ENCODE measurements at regions not wholly inside any gene's neighbourhood (a gene's known extent, or its start where the extent isn't known, plus 50 kb on each side); places are given as distances from the start of the nearest gene placed in this dataset.

DNA sequence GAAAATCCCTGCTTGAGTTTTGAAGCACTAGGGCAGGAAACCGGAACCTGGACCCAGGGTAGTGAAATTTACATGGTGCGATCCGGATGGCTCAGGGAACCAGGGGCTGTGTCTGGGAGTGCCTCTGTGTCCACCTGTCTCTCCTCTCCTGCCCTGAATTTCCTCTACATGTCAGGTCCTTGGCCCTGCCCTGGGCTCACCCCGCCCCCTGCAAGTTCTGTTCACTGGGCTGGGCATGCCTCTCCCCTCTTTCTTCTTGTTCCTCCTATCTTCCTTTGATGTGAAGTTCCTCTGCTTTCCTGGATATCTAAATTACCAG, 435.9 kb upstream of the RBMS3 start:
- Mint-ChIP-seq H3K4me3 (no peak overlapping the region), H3K27ac (no peak overlapping the region), H3K4me1 (ENCODE audit: low read depth) (peaks cover 1% of the 10 kb centered on the region), H3K36me3 (no peaks in the 10 kb centered on the region), H3K27me3 (peaks cover 2% of the 10 kb centered on the region), H3K9me3 (ENCODE audit: low read depth) (no peaks in the 10 kb centered on the region)

DNA sequence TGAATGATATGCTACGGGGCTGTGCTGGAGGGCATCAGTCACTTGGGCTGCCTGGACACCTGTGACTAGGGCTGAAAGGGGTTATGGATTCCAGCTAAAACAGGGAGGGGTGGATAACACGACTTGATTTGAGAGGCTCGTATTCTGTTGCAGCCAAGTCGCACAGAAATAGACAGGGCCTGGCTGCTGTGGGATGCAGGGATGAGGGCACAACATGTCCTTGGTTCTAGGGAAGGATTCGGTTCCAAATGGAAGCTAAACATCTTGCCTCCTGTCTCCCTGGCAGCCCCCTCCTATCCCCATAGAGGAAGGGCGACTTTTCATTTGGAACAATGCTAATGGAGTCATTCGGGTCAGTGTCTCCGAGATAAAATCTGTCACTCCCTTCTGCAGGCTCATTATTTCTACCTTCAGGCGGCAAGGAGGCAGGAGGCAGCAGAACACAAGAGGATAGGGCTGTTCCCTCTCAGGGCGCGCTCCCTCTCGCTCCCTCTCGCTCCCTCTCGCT, 433.8 kb upstream of the RBMS3 start:
- H3K36me3 Mint-ChIP-seq: no peaks in the 10 kb centered on the region

DNA sequence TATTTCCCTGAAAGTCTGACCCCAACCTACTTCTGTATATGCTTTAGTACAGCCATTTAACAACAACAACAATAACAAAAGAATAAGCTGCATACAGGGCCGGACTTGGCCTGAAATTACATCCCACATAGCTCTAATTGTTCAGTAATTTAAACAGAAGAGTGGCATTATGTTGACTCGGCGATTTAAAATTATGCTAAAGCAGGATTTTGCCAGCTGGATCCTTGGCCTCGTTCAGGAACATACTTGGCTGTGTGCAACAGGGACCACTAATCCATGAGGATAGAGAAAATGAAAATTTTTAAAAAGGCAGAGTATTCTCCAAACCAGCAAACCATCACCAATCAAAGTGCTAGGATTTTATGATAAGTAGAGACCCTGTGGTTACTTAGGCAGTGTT, 433.1 kb upstream of the RBMS3 start:
- Mint-ChIP-seq H3K36me3 (no peaks in the 10 kb centered on the region), H3K9me3 (ENCODE audit: low read depth) (no peaks in the 10 kb centered on the region), H3K4me1 (ENCODE audit: low read depth) (no peaks in the 10 kb centered on the region), H3K4me3 (no peak overlapping the region), H3K27me3 (peaks cover 2% of the 10 kb centered on the region), H3K27ac (no peak overlapping the region)

More for the DNA sequence above, 433.8 kb upstream of the RBMS3 start:
- no peak overlapping the region for H3K4me3 Mint-ChIP-seq
- H3K27ac Mint-ChIP-seq: no peak overlapping the region
- no peaks in the 10 kb centered on the region for H3K9me3 Mint-ChIP-seq (ENCODE audit: low read depth)
- peaks cover 2% of the 10 kb centered on the region for H3K27me3 Mint-ChIP-seq
- no peaks in the 10 kb centered on the region for H3K4me1 Mint-ChIP-seq (ENCODE audit: low read depth)

DNA sequence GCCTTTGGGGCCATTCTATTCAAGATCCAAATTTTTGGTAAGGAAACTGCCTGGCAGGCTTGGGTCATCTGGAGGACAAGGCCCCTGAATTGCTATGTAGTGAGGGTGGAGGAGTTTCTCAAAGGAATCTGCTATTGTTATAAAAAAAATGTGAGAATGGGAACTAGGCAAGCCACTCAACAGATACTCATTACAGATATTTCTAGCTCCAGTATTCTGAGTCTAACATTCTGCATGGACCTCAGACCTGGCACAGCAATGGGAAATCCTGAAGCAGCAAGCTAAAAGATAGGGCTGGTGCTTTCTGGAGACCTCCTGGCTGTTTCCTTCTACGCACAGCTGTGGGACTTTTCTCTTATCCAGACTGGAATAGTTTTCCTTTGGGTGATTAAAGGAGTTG, 430.7 kb upstream of the RBMS3 start:
- Mint-ChIP-seq H3K36me3 (no peaks in the 10 kb centered on the region), H3K9me3 (ENCODE audit: low read depth) (no peaks in the 10 kb centered on the region), H3K27me3 (peaks cover 2% of the 10 kb centered on the region), H3K4me3 (no peak overlapping the region), H3K27ac (no peak overlapping the region), H3K4me1 (ENCODE audit: low read depth) (no peaks in the 10 kb centered on the region)

DNA sequence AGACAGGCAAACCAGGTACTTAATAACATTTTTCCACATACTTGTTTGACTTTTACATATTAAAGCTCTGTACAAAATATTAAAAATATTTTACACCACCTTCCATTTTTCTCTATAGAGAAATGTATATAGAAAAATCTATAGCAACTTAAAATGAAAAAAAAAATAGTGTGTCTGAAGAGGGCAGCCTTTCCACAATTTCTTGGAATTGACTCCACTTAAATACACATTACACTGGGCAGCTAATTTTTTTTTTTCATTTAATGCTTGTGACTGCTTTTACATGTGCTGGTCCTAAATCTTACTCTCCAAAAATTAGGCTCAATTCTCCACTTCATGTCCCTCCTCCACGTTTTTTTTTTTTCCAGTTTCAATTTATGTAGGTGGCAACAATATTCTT, 427.0 kb upstream of the RBMS3 start:
- no peaks in the 10 kb centered on the region for H3K4me1 Mint-ChIP-seq (ENCODE audit: low read depth)
- no peaks in the 10 kb centered on the region for H3K36me3 Mint-ChIP-seq
- H3K4me3 Mint-ChIP-seq: no peak overlapping the region
- no peak overlapping the region for H3K27ac Mint-ChIP-seq
- H3K9me3 Mint-ChIP-seq (ENCODE audit: low read depth): no peaks in the 10 kb centered on the region
- H3K27me3 Mint-ChIP-seq: peaks cover 2% of the 10 kb centered on the region

DNA sequence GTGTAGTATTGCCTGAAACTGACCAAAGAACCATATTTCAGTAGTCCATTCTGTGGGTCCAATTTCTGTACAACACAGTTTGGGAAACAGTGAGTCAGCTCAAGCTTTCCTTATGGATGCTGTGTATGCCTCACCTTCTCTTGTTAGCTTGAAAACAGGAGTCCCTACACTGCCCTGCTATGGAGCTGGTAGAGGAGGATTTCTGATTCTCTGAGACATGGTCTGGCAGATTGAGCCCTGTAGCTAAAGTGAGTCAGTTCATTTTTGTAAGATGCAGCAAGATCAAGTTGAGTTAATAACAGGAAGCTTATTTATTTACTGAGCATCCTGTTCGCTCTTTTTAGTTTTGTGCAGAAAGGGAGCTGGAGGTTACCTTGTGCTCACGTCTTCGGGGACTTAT, 424.1 kb upstream of the RBMS3 start:
- Mint-ChIP-seq H3K9me3 (ENCODE audit: low read depth) (peaks cover 4% of the 10 kb centered on the region), H3K36me3 (no peaks in the 10 kb centered on the region), H3K4me1 (ENCODE audit: low read depth) (no peaks in the 10 kb centered on the region), H3K27ac (no peak overlapping the region), H3K27me3 (peaks cover 2% of the 10 kb centered on the region), H3K4me3 (no peak overlapping the region)

DNA sequence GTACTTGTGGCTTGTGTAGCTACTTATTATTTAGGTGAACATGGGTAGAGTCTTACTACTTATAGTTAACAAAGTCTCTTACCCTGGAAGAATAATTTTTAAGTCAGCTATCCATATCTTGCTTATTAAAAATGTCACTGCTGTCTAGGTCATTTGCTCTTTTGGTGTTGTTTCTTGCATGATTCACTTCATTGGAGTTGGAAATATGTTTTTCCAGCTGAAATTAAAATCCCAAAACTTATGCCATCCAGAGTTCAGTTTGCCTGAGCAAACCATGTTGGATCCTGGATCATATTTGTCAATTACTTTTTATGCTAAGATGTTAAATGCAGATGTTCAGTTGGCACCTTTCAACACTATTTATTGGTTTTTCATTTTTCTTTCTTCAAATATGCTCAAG, 421.0 kb upstream of the RBMS3 start:
- no peaks in the 10 kb centered on the region for H3K27me3 Mint-ChIP-seq
- peaks cover 4% of the 10 kb centered on the region for H3K9me3 Mint-ChIP-seq (ENCODE audit: low read depth)
- no peak overlapping the region for H3K4me3 Mint-ChIP-seq
- no peak overlapping the region for H3K27ac Mint-ChIP-seq
- no peaks in the 10 kb centered on the region for H3K36me3 Mint-ChIP-seq
- no peaks in the 10 kb centered on the region for H3K4me1 Mint-ChIP-seq (ENCODE audit: low read depth)

DNA sequence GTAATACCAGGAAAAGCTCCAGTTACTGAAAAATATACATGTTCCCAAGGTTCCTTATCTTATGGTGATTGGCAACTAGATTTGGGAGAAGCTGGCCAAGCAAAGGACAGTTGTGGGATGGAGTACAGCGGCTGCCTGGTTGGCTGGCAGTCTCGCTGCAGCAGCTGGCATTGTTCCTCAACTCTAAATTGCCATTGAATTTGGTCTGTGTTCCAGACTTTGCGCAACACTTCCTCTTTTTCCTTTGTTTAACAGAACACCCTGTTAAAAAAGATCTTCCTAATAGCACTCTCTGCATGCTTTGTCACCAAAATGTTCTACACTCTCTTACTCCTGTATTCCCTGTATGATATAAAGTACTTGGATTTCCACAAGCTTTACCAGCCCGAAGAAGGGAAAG, 420.6 kb upstream of the RBMS3 start:
- Mint-ChIP-seq H3K27ac (no peak overlapping the region), H3K4me3 (no peak overlapping the region), H3K4me1 (ENCODE audit: low read depth) (no peaks in the 10 kb centered on the region), H3K36me3 (no peaks in the 10 kb centered on the region), H3K9me3 (ENCODE audit: low read depth) (peaks cover 4% of the 10 kb centered on the region), H3K27me3 (no peaks in the 10 kb centered on the region)

DNA sequence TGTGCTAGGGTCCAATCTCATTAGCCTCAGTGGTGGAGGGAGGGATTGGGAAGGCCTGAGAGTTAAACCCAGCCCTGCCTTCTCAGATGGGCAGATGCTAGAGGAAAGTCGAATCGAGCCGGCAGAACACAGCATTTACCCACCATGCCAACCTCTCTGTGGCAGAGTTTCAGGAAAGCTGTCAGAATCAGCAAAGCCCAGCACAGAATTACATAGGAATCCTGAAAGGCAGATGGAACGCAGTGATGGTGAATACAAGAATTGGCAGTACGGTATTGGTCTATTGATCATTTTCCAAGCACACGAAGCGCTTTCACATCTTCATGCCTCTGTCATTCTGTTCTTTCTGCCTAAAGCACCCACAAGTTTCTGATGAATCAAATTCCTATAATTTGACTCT, 417.7 kb upstream of the RBMS3 start:
- Mint-ChIP-seq H3K27me3 (no peaks in the 10 kb centered on the region), H3K36me3 (no peaks in the 10 kb centered on the region), H3K4me1 (ENCODE audit: low read depth) (no peaks in the 10 kb centered on the region), H3K9me3 (ENCODE audit: low read depth) (peaks cover 4% of the 10 kb centered on the region), H3K4me3 (no peak overlapping the region), H3K27ac (no peak overlapping the region)

DNA sequence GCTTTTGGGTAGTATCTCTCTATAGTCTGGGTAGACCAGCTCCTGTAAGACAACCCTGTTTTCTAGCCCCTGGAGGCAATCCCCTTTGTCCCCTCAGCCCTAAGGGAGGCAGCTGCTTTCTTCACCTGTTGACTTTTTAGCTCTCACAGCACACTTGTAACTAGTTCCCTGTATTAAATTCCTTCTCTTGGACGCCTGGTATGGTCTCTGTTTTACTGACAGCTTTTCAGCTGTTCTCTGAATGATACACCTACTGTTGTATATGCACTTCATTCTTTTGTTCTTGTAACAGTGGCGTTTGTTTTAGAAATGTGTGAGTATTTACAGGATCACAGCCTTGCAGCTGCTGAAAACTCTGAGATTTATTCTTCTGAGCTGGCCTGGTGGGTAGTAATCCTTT, 413.0 kb upstream of the RBMS3 start:
- H3K4me3 Mint-ChIP-seq: no peak overlapping the region
- no peaks in the 10 kb centered on the region for H3K36me3 Mint-ChIP-seq
- no peaks in the 10 kb centered on the region for H3K4me1 Mint-ChIP-seq (ENCODE audit: low read depth)
- no peaks in the 10 kb centered on the region for H3K9me3 Mint-ChIP-seq (ENCODE audit: low read depth)
- H3K27ac Mint-ChIP-seq: no peak overlapping the region
- no peaks in the 10 kb centered on the region for H3K27me3 Mint-ChIP-seq

DNA sequence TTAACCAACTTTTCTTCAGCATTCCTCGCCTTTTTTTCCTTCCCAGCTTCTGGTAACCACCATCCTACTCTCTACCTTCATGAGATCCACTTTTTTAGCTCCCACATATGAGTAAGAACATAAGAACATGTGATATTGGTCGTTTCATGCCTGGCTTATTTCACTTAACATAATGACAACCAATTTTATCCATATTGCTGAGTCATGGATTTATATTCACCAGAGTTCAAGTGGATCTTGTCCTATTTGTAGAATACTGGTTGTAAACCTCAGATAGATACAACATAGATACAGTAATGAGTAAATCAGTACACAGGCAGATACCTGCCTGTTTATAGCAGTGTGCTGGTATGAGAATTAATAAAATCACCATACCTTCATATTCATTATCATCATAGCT, 412.0 kb upstream of the RBMS3 start:
- no peaks in the 10 kb centered on the region for H3K9me3 Mint-ChIP-seq (ENCODE audit: low read depth)
- no peak overlapping the region for H3K27ac Mint-ChIP-seq
- no peaks in the 10 kb centered on the region for H3K4me1 Mint-ChIP-seq (ENCODE audit: low read depth)
- H3K27me3 Mint-ChIP-seq: peaks cover 1% of the 10 kb centered on the region
- H3K4me3 Mint-ChIP-seq: no peak overlapping the region
- no peaks in the 10 kb centered on the region for H3K36me3 Mint-ChIP-seq

DNA sequence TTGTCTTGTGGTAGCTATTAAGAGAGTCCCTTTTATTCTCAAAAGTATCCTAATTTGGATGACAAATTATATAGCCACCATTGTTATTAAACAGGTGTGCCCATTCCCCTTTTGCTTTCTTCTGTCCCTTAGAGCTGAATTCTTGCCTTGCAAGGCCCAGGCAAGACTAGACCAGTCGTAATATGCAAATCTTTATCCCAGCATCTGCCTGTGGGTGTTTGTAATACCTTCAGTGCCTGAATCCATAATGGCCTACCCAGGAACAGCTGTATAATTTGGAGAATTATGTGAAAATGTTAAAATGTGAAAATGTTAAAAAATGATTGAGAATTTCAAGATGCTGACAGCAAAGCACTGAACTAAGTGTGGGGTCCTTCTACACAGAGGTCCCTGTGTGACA, 403.0 kb upstream of the RBMS3 start:
- Mint-ChIP-seq H3K36me3 (no peaks in the 10 kb centered on the region), H3K4me3 (no peak overlapping the region), H3K27me3 (peaks cover 5% of the 10 kb centered on the region), H3K4me1 (ENCODE audit: low read depth) (no peaks in the 10 kb centered on the region), H3K9me3 (ENCODE audit: low read depth) (peaks cover 5% of the 10 kb centered on the region), H3K27ac (no peak overlapping the region)

DNA sequence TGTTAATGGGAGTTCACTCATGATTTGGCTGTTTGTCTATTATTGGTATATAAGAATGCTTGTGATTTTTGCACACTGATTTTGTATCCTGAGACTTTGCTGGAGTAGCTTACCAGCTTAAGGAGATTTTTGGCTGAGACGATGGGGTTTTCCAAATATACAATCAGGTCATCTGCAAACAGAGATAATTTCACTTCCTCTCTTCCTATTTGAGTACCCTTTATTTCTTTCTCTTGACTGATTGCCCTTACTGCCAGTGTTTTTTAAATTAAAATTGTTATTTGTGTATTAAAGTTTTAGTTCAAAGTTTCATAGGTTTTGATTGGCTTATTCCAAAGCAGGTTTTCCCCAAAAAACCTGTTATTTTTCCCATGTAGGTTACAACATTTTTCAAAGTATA, 390.5 kb upstream of the RBMS3 start:
- Mint-ChIP-seq H3K36me3 (no peaks in the 10 kb centered on the region), H3K9me3 (ENCODE audit: low read depth) (peaks cover 4% of the 10 kb centered on the region), H3K27me3 (peaks cover 2% of the 10 kb centered on the region), H3K4me1 (ENCODE audit: low read depth) (no peaks in the 10 kb centered on the region), H3K4me3 (no peak overlapping the region), H3K27ac (no peak overlapping the region)

DNA sequence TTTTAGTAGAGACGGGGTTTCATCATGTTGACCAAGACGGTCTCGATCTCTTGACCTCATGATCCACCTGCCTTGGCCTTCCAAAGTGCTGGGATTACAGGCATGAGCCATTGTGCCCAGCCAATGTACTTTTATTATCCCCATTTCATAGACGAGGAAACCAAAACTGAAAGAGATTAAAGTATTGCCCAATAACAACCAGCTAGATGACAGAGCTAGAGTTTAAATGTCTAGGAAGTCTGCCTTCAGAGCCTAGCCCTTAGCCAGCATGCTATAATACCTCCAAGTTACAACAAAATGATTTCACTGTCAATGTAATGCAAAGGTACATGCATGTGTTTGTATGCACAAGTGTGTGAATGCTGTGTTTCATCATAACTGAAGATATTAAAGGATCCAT, 389.4 kb upstream of the RBMS3 start:
- no peak overlapping the region for H3K4me3 Mint-ChIP-seq
- H3K9me3 Mint-ChIP-seq (ENCODE audit: low read depth): peaks cover 4% of the 10 kb centered on the region
- H3K4me1 Mint-ChIP-seq (ENCODE audit: low read depth): no peaks in the 10 kb centered on the region
- peaks cover 2% of the 10 kb centered on the region for H3K27me3 Mint-ChIP-seq
- H3K27ac Mint-ChIP-seq: no peak overlapping the region
- H3K36me3 Mint-ChIP-seq: no peaks in the 10 kb centered on the region

DNA sequence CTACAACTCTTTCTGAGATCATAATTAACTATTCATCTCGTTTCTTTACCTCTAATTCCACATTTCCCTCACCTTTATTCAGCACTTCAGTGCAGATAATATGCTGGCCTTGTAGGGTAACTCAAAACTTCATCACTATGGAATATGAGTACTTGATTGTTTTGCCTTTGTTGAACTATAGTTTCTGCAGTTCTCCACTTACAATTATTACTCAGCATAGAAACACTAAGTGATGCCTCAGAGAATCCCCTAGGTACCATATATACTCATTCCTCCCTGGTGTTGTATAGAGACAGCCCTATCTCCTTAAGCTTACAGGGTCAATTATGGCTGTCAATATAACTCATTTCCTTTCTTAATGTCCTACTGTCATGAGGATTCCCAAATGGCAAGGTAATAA, 380.6 kb upstream of the RBMS3 start:
- Mint-ChIP-seq H3K9me3 (ENCODE audit: low read depth) (no peaks in the 10 kb centered on the region), H3K4me1 (ENCODE audit: low read depth) (no peaks in the 10 kb centered on the region), H3K27ac (no peak overlapping the region), H3K36me3 (no peaks in the 10 kb centered on the region), H3K4me3 (no peak overlapping the region), H3K27me3 (no peaks in the 10 kb centered on the region)

DNA sequence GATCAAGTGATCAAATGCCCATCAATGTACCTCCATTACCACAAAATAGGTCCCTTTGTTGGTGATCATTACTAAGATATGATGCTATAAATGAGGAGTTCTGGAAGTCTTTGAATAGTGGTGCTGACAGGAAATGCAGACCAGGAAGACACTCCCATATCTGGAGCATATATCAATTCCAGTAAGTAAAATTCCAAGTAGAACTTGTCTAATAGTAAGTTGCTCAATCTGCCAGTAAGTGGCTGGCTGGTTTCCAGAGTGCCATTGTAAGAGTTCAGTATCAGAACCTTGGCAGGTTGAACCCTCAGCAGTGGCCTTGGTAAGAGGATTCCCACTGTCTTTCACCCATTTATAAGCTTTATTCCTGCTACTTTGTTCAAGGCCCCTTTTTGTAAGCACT, 379.9 kb upstream of the RBMS3 start:
- Mint-ChIP-seq H3K27ac (no peak overlapping the region), H3K4me3 (no peak overlapping the region), H3K27me3 (no peaks in the 10 kb centered on the region), H3K4me1 (ENCODE audit: low read depth) (no peaks in the 10 kb centered on the region), H3K36me3 (no peaks in the 10 kb centered on the region), H3K9me3 (ENCODE audit: low read depth) (no peaks in the 10 kb centered on the region)

DNA sequence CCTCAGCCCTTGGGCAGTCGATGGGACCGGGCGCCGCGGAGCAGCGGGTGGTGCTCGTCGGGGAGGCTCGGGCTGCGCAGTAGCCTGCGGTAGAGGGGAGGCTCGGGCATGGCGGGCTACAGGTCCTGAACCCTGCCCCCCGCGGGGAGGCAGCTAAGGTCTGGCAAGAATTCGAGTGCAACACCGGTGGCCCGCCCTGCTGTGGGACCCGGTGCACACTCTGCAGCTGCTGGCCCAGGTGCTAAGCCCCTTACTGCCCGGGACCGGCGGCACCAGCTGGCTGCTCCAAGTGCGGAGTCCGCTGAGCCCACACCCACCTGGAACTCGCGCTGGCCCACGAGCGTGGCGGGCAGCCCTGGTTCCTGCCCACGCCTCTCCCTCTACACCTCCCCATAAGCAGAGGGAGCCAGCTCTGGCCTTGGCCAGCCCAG, 377.7 kb upstream of the RBMS3 start:
- no peaks in the 10 kb centered on the region for H3K4me1 Mint-ChIP-seq (ENCODE audit: low read depth)
- H3K36me3 Mint-ChIP-seq: no peaks in the 10 kb centered on the region
- no peak overlapping the region for H3K27ac Mint-ChIP-seq
- H3K27me3 Mint-ChIP-seq: peaks cover 2% of the 10 kb centered on the region
- no peaks in the 10 kb centered on the region for H3K9me3 Mint-ChIP-seq (ENCODE audit: low read depth)
- H3K4me3 Mint-ChIP-seq: no peak overlapping the region

Data from activated naive CD8-positive, alpha-beta T cell (primary cell).